ENCODE measurements at regions not wholly inside any gene's neighbourhood (a gene's known extent, or its start where the extent isn't known, plus 50 kb on each side); places are given as distances from the start of the nearest gene placed in this dataset.

DNA sequence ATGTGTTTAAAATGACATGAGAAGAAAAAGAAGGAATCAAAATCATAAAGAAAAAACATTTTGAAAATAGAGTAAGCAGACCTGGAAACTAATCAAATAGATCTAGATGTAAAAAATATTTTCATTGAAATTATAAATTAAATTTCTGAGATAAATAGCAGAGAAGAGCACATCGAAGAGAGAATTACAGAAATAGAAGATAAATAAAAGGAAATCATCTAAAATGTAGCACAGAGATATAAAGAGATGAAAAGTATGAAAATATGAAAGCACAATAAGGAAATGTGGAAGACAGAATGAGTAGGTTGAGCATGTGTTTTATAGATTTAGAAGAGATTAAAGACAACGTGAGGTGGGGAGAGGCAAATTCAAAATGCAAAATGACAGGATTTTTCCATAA, 130.9 kb upstream of the SEC14L1 start:
- Histone ChIP-seq H2AK5ac (ENCODE audit: low read depth, low read length) (no peak overlapping the region), H3K27ac (ENCODE audit: insufficient read depth, low read length) (no peak overlapping the region), H3K4me2 (ENCODE audit: low read depth, low read length) (no peak overlapping the region), H2AFZ (replicated peaks; ENCODE audit: low read length, poor library complexity) (no peak overlapping the region), H4K20me1 (ENCODE audit: insufficient read depth, low read length) (no peaks in the 10 kb centered on the region), H2BK120ac (ENCODE audit: low read depth, low read length) (no peak overlapping the region), H3K4me1 (ENCODE audit: control insufficient read depth, insufficient read depth, low read length) (no peaks in the 10 kb centered on the region), H3K14ac (replicated peaks; ENCODE audit: low read depth, low read length) (no peak overlapping the region), H3K9me1 (ENCODE audit: insufficient read depth, low read length) (no peaks in the 10 kb centered on the region), H4K8ac (ENCODE audit: low read depth in 2 of 2, low read length in 2 of 2) (no peak overlapping the region), H3K27me3 (ENCODE audit: control insufficient read depth, insufficient read depth, low read length) (peaks cover 14% of the 10 kb centered on the region), H4K91ac (ENCODE audit: insufficient read depth, low read depth, low read length) (no peak overlapping the region), H3K9me3 (ENCODE audit: control insufficient read depth, insufficient read depth, low read length) (peaks cover 5% of the 10 kb centered on the region), H3K79me1 (ENCODE audit: low read depth in 1 of 2, low read length in 2 of 2) (no peaks in the 10 kb centered on the region), H3K9ac (ENCODE audit: low read depth, low read length) (no peak overlapping the region), H3K23ac (ENCODE audit: low read depth, low read length) (no peak overlapping the region), H3K36me3 (ENCODE audit: control insufficient read depth, insufficient read depth, low read length) (no peaks in the 10 kb centered on the region), H3K4me3 (ENCODE audit: insufficient read depth, low read depth, low read length) (no peak overlapping the region), H3K18ac (ENCODE audit: low read depth, low read length) (no peak overlapping the region), H4K5ac (ENCODE audit: low read depth, low read length) (no peak overlapping the region), H2BK15ac (ENCODE audit: low read depth, low read length) (no peak overlapping the region), H3K4ac (ENCODE audit: low read depth, low read length) (no peak overlapping the region), H2BK5ac (ENCODE audit: low read depth, low read length, poor library complexity, severe bottlenecking) (no peak overlapping the region), H2BK20ac (ENCODE audit: low read depth, low read length) (no peak overlapping the region), H2AK9ac (replicated peaks; ENCODE audit: low read depth, low read length, poor library complexity) (no peak overlapping the region), H3K56ac (ENCODE audit: extremely low read depth, insufficient read depth, low read length) (no peak overlapping the region)
- ATAC-seq (ENCODE audit: low read depth) (no peak), DNase-seq (no peak)
- POLR2A ChIA-PET (ENCODE audit: unreplicated experiment): no interaction called here
- dilution Hi-C loops (cut with HindIII; ENCODE audit: low sequenced_read_pairs, unreplicated experiment): no loop called here
- no peak for TF ChIP-seq RCOR1 (IDR thresholded peaks at IDR 0.05; ENCODE audit: insufficient replicate concordance, low read length)
- no peak for TF ChIP-seq MAZ (IDR thresholded peaks at IDR 0.05; ENCODE audit: borderline replicate concordance, low read depth, low read length)
- no peak for TF ChIP-seq MAFK (IDR thresholded peaks at IDR 0.05; ENCODE audit: low read depth, low read length)
- no peak for TF ChIP-seq CEBPB (IDR thresholded peaks at IDR 0.05; ENCODE audit: low read depth, low read length)
- TF ChIP-seq, protein P1, sequence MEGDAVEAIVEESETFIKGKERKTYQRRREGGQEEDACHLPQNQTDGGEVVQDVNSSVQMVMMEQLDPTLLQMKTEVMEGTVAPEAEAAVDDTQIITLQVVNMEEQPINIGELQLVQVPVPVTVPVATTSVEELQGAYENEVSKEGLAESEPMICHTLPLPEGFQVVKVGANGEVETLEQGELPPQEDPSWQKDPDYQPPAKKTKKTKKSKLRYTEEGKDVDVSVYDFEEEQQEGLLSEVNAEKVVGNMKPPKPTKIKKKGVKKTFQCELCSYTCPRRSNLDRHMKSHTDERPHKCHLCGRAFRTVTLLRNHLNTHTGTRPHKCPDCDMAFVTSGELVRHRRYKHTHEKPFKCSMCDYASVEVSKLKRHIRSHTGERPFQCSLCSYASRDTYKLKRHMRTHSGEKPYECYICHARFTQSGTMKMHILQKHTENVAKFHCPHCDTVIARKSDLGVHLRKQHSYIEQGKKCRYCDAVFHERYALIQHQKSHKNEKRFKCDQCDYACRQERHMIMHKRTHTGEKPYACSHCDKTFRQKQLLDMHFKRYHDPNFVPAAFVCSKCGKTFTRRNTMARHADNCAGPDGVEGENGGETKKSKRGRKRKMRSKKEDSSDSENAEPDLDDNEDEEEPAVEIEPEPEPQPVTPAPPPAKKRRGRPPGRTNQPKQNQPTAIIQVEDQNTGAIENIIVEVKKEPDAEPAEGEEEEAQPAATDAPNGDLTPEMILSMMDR (conservative IDR thresholded peaks at IDR 0.05; ENCODE audit: low read depth, low read length): no peak
- TF ChIP-seq, protein P2, sequence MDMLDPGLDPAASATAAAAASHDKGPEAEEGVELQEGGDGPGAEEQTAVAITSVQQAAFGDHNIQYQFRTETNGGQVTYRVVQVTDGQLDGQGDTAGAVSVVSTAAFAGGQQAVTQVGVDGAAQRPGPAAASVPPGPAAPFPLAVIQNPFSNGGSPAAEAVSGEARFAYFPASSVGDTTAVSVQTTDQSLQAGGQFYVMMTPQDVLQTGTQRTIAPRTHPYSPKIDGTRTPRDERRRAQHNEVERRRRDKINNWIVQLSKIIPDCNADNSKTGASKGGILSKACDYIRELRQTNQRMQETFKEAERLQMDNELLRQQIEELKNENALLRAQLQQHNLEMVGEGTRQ (IDR thresholded peaks at IDR 0.05; ENCODE audit: low read depth, low read length): no peak
- TF ChIP-seq SMC3 (IDR thresholded peaks at IDR 0.05; ENCODE audit: low read depth, low read length): no peak
- no peak for TF ChIP-seq RFX5 (IDR thresholded peaks at IDR 0.05; ENCODE audit: low read depth, low read length)
- TF ChIP-seq POLR2A (IDR thresholded peaks at IDR 0.05; ENCODE audit: low read depth, low read length): no peak
- TF ChIP-seq FOS (IDR thresholded peaks at IDR 0.05; ENCODE audit: low read depth, low read length): no peak
- TF ChIP-seq CHD1 (IDR thresholded peaks at IDR 0.05; ENCODE audit: low read depth, low read length): no peak
- TF ChIP-seq, protein P3, sequence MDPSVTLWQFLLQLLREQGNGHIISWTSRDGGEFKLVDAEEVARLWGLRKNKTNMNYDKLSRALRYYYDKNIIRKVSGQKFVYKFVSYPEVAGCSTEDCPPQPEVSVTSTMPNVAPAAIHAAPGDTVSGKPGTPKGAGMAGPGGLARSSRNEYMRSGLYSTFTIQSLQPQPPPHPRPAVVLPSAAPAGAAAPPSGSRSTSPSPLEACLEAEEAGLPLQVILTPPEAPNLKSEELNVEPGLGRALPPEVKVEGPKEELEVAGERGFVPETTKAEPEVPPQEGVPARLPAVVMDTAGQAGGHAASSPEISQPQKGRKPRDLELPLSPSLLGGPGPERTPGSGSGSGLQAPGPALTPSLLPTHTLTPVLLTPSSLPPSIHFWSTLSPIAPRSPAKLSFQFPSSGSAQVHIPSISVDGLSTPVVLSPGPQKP (IDR thresholded peaks at IDR 0.05; ENCODE audit: borderline replicate concordance, low read depth, low read length): no peak
- no peak for TF ChIP-seq RAD21 (IDR thresholded peaks at IDR 0.05; ENCODE audit: low read length)
- CTCF ChIA-PET: no interaction called here
- WGBS, 2 experiments (ENCODE audit: extremely low coverage in 2 of 2, insufficient read length in 1 of 2): no CpG with 5 or more reads among the region's 2 CpGs
- in situ Hi-C loops (cut with MboI; ENCODE audit: low sequenced_read_pairs): no loop called here
- BruUV-seq (replicated peaks): no TSS peak
- intact Hi-C loops (cut with micrococcal nuclease): loop anchor here (5.0 kb wide), 1 partner anchor 47 kb away; no protein-coding TSS in a partner anchor

All from IMR-90 (cell line).